Stimulated activated CD8-positive, alpha-beta memory T cell treated with anti-CD3 and anti-CD28 coated beads, Interleukin-7, amount 100 ng/mL, for 48 hours (primary cell): ENCODE measurements at regions not wholly inside any gene's neighbourhood (a gene's known extent, or its start where the extent isn't known, plus 50 kb on each side); places are given as distances from the start of the nearest gene placed in this dataset.

ENCODE experiments used
- DNase-seq, 2 donors: peaks; one replicate each; pipeline ENCODE4 v3.0.0-alpha.2; 2020; ENCODE audit warnings: low read depth in 1 of 2; ENCODE audit errors: extremely low read depth in 1 of 2

DNA sequence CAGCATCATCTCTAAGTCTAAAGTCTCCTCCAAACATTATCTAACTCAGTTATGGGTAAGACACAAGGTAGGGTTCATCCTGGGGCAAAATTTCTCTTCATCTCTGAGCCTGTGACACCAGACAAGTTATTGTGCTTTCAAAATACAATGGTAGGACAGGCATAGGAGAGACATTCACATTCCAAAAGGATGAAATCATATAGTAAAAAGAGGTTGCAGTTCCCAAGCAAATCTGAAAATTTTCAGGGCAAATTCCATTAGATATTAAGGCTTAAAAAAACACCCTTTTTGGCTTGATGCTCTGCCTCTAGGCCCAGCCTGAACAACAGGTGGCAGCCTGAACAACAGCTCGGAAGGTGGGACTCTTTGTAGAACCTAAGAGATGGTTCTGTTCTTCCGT is 448.3 kb upstream of the SLIT2 start:
- no peak for DNase-seq

DNA sequence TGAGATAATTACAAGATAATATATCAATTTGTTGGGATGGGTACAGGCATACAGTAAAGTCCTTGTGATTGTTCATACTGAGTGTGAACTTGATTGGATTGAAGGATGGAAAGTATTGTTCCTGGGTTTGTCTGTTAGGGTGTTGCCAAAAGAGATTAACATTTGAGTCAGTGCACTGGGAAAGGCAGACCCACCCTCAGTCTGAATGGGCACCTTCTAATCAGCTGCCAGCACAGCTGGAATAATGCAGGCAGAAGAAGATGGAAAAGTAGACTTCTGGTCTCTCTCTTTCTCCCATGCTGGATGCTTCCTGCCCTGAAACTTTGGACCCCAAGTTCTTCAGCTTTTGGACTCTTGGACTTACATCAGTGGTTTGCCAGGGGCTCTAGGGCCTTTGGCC is 457.9 kb upstream of the SLIT2 start:
- no peak for DNase-seq

DNA sequence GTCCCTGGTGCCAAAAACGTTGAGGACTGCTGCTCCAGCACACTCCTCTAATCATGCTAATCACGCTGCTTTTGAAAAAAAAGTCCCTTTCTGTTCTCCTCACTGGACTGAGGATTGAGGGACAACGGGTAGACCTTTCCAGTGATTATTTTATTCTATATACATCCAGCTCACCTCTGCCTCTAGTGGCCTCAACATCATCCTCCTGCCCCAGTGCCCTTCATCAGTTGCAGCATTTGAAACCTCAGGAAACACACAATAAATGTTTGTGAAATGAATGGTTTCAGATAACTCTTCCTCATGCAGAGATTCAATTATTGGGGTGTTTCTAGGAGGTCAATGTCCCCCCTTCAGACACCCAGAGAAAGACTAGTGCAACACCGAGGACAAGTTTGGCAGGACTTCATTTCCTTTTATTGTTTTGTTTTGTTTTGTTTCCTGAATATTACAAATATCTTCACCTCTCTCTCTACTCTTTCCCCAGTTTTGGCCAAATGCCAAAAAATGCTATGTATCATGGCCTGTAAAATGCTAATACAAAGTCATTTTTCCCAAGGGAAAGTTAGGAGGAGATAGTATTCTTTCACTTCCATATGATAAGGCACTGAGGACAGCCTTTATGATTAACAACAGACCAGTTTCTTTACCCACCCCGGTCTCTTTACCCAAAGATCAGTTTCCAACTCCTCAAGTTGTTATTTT is 460.1 kb upstream of the SLIT2 start:
- no peak for DNase-seq

DNA sequence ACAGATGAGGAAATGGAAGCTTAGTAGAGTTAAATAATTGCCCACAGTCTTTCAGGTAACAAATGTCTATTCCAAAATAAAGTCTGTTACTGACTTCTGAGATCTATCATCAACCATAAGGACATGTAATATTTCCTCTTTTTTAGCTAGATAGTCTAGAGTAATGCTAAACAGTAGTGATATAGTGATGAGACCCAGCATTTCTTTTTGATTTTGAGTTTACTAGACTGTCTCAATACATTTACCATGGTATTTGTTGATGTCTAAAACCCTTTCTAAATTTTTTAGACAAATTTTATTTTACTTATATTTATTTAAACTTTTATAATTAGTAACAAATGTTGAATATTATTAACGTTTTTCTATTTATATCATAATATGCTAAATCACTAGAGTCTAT is 465.1 kb upstream of the SLIT2 start:
- DNase-seq: no peak

DNA sequence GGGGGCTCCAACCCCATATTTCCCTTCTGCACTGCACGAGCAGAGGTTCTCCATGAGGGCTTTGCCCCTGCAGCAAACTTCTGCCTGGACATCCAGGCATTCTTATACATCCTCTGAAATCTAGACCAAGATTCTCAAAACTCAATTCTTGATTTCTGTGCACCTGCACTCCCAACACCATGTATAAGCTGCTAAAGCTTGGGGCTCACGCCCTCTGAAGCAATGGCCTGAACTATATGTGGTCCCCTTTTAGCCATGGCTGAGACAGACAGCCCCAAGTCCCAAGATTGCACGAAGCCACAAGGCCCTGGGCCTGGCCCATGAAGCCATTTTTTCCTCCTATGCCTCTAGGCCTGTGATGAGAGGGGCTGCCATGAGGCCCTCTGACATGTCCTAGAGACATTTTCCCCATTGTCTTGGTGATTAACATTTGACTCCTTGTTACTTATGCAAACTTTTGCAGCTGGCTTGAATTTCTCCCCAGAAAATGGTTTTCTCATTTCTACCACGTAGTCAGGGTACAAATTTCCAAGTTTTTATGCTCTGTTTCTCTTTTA is 468.0 kb upstream of the SLIT2 start:
- DNase-seq: no peak

DNA sequence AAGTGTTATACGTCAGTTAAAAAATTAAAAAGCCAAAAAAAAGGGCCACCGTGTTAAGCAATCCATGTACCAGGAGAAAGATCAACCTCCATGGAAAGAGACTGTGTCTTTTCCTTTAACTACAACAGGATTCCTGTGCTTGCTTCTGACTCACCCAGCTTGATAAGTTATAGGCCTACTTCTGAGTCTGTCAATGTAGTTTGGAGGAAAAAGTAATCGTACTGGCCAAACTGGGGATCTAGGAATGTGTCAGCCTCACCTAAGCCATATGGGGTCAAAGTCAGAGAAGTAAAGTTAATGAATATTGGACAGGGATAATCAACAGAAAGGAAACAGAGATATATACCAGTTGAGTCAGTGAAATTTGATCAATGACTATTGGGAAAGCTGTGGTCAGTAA is 470.8 kb upstream of the SLIT2 start:
- DNase-seq: no peak

DNA sequence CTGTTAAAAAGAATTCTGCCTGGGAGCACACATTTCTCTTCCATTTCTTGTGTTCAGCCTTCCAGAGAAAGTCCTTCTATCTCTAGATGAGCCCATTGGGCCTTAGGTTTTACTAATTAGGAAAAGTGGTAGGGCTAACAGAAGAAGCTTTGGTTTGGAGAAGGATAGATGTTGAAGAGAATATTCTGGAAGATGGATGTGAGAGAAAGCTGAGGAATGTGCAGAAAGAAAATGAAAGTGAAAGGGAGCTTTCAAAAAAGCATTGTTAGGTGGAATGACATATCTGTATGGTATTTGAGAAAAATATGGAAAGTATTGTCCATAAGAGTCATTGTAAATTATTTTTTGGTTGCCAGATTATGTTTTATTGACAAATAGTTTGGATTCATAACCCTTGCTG is 474.8 kb upstream of the SLIT2 start:
- no peak for DNase-seq

DNA sequence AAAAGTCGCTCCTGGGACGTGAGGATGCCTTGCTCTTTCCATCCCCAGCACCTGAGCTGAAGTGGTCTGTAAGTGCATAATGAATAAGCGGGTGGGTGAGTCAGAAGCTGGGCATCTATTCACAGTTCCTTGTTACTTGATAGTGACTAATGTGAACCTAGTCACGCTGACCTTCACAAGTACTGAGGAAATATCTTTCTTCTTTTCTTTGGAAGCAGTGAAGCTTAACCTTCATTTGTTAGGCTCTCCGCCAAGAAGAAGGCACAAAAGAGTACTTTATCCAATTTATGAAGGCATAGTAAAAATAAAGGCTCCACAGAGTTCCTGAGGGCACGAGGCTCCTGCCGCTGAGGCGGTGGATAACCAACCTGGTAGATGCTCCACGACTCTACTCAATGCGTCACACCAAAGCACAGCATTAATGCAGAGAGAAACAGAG is 475.7 kb upstream of the SLIT2 start:
- no peak for DNase-seq

DNA sequence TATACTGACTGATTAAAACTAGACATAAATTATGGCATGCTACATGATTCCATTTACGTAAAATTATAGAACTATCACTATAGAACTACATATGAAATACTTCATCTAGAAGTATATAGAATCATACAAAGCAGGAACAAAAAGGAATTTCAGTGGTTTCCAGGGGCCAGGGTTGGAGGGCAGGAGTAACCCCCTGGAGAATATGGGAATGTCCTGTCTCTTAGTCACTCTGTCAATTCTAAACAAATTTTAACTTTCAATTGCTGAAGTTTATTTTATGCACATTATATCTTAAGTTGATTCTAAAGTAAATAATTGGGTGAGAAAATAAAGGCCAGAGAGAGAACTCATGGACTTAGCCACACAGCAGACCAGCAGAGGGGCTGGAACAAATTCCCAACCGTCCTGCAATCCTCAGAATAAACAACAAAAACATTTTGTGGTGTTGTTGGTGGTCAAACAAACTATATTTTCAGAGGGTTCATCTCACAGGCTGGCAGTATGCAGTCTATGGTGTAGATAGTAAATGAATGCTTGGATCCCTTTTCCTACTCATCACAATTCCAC is 476.9 kb upstream of the SLIT2 start:
- no peak for DNase-seq

DNA sequence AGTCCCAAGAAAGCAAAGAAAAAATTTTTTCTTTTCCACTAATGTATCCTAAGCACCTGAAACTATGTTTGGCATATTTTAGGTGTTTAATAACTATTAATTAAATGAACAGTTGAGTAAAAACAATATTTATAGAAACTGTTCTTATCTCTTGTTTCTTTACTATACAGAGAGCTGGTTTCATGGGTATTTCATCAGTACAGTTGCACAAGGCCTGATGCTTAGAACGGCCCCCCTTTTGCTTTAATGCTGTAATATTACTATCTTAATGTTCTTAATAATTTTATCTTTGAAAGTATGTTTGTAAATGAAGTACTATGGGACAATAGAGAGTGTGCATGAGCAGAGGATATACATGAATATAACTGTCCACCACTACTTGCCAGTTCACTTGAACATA is 479.1 kb upstream of the SLIT2 start:
- DNase-seq: no peak

DNA sequence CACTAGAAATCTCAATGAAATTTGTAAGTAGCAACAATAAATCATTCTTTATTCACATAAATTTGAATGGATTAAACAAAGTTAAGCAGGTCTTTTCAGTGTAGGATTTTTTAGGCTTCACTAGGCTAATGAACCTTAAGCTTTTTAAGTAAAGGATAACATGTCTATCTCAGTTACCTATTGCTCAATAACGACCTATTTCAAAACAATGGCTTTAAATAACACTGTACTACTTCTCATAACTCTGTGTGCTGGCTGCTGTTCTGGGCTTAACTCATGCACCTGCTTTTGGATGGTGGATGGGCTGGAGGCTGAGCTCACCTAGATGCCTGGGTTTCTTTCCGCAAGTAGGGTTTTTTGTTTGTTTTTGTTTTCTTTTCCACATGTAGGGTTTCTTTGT is 495.0 kb upstream of the SLIT2 start:
- no peak for DNase-seq

DNA sequence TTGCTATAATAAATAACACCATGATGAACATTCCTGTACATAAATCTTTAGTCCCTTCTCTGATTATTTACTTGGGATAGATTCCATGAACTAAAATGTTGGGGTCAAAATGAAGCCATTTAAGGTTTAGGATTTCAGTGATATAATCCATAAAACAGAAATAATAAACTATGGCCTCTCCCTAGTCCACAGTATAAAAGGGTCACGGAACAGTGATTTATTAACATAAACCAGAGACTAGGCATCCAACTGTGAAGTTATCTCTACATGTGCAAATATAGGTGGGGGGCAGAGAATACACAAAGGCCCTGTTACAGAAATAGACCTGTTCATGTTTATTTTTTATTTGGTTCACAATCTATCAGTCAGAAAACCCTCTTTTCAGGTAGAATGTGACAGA is 499.1 kb upstream of the SLIT2 start:
- no peak for DNase-seq

DNA sequence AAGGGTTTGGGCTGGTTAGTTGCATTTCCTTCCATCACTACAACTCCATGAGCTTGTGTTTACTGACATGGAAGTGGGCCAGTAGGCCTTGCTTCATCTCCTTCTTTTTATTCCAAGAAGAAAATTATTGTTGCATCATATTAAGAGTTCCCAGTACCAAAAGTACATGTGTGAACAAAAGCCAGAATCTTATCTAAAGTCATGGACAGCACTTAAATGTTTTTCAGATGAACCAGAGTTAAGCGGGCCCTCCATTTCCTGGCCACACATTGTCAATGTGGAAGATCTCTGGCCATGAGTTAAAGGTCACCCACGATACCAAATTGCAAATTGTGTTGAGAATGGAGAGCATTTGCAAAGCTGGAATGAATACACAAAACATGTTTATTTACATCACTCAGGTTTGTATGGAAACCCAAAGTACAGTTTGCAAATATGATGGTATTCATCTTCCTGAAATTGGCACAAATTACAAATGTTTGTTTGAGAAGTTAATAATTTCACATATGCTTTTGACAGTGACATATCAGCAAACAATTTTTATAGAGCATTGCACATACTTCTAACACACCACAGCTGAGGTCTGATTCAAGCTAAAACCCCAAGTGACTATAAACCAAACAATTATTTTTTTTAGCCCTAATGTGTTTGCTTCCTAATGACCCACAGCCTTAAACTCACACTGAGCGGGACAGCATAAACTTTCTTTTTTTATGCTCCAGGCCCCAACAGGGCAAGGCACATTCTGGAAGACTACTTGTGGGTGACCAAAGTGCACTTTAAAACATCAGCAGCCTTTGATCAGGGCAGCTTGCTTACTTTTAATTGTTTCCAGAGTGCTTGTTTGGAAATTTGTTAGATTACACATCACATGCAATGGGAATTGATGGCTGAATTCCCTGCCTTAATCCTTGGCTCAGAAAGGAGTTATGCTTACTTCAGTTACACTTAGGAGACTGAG is 502.9 kb upstream of the SLIT2 start:
- no peak for DNase-seq

DNA sequence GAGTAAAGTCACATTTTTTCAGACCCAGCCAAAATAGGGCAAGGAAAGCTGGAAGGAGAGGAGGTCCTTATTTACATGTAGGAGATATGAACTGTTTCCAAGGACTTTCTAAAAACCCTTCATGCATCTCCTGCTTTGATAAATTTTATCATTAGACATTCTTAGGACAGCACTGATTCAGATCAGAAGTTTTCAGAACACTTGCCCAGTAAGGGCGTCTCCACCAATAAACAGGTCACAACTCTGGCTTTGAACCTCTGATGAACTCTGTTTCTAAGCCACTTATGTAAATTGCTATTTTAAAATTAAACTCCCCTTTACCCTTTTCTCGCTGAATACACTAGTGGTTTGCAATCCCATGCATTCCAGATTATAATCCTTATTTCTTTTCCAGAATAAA is 505.3 kb upstream of the SLIT2 start:
- DNase-seq: no peak

DNA sequence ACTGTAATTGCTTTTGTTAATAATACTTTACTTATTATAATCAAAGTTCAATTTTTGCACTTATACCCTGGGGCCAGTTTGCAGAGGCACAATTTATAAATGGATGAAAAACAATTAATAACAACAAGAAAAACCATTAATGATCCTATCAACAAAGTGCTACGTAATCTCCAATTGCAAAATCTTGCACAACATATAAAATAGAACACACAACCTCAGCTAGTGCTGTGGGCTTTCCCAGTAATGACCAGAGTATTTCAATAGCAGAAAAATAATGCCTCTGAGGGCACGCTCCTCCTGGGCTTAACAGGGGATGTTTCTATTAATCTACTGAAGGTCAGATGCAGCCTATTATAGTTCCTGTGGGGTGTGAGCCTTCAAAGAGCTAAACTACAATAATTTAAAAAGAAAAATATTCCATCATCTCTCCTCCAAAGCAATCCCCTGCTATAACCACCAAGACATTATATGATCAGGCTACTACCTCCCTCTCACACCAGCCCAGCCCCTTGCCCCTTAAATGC is 508.5 kb upstream of the SLIT2 start:
- DNase-seq: no peak

DNA sequence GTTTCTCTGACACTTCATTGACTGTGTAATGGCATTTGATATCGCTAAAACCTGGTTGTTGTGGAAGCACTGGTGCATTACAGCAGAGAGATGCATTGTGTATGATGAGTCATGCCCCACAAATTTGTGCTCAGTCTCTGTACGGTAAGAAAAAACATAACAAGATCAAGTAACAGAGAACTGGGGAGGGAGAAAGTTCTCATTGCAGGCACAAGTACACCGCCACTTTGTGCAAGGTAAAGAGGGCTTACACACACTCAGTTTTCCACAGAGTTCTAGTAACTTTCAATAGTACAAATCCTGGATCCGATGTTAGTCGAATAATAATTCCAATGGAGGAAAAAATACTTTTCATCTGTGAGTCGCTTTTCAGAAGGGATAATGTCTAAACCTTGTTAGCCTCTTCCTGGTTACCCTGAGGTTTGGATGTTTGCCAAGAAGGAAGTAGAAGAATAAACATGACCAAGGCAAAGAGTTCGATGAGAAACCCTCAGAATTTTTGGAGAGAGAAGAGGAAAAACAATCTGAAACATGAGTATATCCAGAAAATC is 512.5 kb upstream of the SLIT2 start:
- no peak for DNase-seq

DNA sequence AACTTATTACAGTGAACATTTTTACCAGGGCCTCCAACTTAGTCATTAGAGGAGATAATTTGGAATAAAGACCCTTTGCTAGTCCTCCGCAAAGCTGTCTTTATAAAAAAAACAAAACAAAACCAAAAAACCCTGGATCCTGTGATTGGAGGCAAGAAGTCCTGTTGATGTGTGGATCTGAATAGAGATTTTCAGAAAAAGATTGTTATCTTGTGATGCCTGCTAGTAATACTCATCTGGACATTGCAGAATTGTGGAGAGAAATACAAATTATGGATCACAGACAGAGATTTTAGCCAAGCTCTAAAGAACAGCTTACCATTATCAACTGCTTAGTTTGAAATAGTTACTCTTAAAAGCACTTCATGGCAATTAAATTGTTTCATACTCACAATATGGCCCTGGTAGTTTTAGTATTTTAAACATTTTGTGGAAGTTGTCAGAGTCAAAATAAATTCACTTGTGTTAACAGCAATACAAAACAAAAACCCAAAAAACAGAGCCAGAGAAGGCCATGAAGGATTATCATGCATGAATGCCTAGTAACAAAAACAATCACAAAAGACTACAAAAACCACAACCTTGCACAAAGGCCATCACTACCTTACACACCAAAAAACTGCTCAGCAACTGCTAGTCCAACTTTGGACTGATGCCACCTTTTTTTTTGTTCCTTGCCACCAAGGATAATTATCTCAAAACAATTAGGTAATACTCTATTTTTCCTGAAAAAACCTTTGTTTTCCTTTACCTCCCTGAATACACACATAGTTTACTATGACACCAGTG is 514.5 kb upstream of the SLIT2 start:
- no peak for DNase-seq

DNA sequence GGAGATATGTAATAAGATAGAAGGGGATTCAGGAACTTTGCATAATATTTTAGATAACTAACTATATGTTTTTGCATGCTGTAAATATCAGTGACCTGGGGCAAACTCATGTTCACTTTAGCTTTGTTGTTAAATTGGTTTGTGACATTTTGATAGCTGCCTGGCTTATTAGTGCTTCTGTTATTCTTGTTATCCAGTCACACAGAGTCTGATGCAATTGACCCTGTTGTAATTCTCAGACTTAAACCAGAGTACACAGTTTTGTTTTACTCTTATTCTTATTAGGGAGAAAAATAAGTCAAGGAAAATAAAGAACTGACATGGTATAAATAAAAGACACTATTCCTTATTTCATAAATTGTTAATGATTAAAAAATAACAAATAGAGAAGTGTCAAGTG is 516.7 kb upstream of the SLIT2 start:
- DNase-seq: no peak

DNA sequence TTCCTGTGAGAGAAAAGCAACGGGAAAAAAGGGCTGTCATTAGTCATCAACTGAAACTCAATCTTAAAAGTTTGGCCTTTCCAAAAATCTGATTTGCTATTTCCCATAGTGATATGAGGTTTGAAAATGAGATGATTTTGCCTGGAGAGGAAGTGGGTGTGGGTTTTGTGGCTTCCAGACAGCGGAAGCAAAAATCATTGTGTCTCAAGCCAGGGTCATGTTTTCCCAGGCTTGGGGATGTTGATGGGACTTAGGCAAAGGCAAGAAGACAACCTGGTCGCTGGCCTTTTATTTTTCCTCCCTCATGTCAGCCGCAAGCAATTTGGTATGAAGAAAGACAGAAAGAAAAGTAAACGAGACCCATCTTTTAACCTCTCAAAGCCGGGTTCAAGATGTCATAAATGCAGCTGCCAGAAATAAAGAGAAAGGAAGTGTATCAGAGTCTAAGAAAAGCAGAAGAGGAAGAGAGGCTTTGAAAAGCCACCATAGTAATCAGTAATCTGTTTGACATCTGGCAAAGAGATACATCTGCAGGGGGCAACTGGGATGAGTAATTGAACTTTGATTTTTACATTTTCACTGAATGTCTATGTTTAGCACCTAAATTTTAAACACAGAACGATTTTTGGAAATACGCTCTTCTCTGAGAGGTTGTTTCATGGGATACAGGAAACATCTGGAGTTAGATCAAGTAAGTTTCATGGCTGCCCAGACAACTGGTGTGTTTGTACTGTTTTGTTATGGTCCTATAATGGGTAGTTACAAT is 521.6 kb upstream of the SLIT2 start:
- DNase-seq: no peak

DNA sequence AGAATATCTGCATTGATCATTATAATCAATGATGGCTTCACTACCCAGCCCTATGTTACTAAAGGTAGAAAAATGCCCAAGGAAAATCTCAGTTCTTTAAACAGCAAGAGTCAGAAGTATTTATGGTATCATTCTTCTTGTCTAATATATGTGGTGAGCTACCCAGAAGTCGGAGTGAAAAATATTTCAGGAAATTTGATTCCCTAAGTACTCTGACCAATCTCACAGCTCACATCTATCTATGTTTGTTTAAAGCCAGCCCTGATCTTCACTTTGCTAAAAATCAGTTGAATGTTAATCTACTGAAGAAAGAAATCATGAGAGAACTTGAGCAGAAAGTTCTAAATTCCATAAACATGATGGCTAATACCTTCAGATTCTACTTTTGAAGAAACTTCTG is 522.9 kb upstream of the SLIT2 start:
- DNase-seq: no peak
